Kidney (tissue), 13 donors: ENCODE measurements at regions not wholly inside any gene's neighbourhood (a gene's known extent, or its start where the extent isn't known, plus 50 kb on each side); places are given as distances from the start of the nearest gene placed in this dataset.

Source experiments
- DNase-seq, 5 donors: peaks; one replicate each; pipeline ENCODE4 v3.0.0-alpha.2; 2013 to 2020
- FAIRE-seq: peaks from 2 replicates; lab custom pipeline; 2012; peaks lifted over from hg19 to GRCh38; lab: Jason Lieb, UNC
- H3K27ac ChIP-seq, 2 donors: one replicate each; pipeline ENCODE4 v1.7.0; 2013; ENCODE audit warnings: low read depth in 2 of 2, low read length in 2 of 2, inconsistent platforms in 1 of 2
- H3K27me3 ChIP-seq: one replicate; pipeline ENCODE4 v1.7.1; 2013; ENCODE audit warnings: low read length, inconsistent platforms; ENCODE audit not compliant: control insufficient read depth, insufficient read depth
- H3K36me3 ChIP-seq, 3 donors: one replicate each; pipeline versions ENCODE4 v1.7.0 to v1.7.1; 2013; ENCODE audit warnings: low read length in 3 of 3, control low read depth in 1 of 3, inconsistent platforms in 1 of 3; ENCODE audit not compliant: insufficient read depth in 3 of 3, control insufficient read depth in 2 of 3
- H3K4me1 ChIP-seq, 3 donors: one replicate each; pipeline versions ENCODE4 v1.7.0 to v1.7.1; 2013; ENCODE audit warnings: low read length in 3 of 3, inconsistent platforms in 1 of 3, low read depth in 1 of 3; ENCODE audit not compliant: control insufficient read depth in 2 of 3, insufficient read depth in 2 of 3
- H3K4me3 ChIP-seq, 3 donors: one replicate each; pipeline versions ENCODE4 v1.7.0 to v1.8.1; 2013; ENCODE audit warnings: low read length in 3 of 3, control low read depth in 1 of 3, inconsistent platforms in 1 of 3
- H3K9ac ChIP-seq, 3 donors: one replicate each; pipeline versions ENCODE4 v1.7.0 to v1.7.1; 2013; ENCODE audit warnings: low read length in 3 of 3, control low read depth in 1 of 3, inconsistent platforms in 1 of 3
- H3K9me3 ChIP-seq, 3 donors: one replicate each; pipeline versions ENCODE4 v1.7.0 to v1.7.1; 2013; ENCODE audit warnings: low read length in 3 of 3, control low read depth in 1 of 3, inconsistent platforms in 1 of 3; ENCODE audit not compliant: control insufficient read depth in 2 of 3, insufficient read depth in 1 of 3
- CTCF ChIP-seq: IDR thresholded peaks from 3 replicates; pipeline ENCODE4 v1.5.1; 2012; ENCODE audit warnings: mild to moderate bottlenecking, moderate library complexity, borderline replicate concordance; ENCODE audit not compliant: insufficient read depth; ENCODE audit errors: extremely low read depth
- intact Hi-C: fragments of 100-400 bp; cut with DNase I; formaldehyde crosslinking; loops from one replicate; pipeline ENCODE4 v1.11.1; 2022
- donor health status: control.
- donor health status: control.
- donor health status: control.
- donor health status: control.
- donor health status: control.
- donor health status: DM: yes; HTN: yes; CAD: no.
- donor health status: Normal renal cell carcinoma (clear cell type).

GRCh38 chr4:79184476-79184875 is 141.4 kb downstream of the NAA11 start:
- FAIRE-seq (no peak), DNase-seq (peak in 3 of 5 donors; percentile 10 to 69 (median 44))
- Histone ChIP-seq H3K9ac (no peak overlapping the region), H3K4me3 (no peak overlapping the region), H3K27ac (no peak overlapping the region), H3K27me3 (no peaks in the 10 kb centered on the region), H3K36me3 (no peaks in the 10 kb centered on the region), H3K9me3 (no peaks in the 10 kb centered on the region), H3K4me1 (no peaks in the 10 kb centered on the region)
- no peak for TF ChIP-seq CTCF
- intact Hi-C loops, result no loop called here

DNA sequence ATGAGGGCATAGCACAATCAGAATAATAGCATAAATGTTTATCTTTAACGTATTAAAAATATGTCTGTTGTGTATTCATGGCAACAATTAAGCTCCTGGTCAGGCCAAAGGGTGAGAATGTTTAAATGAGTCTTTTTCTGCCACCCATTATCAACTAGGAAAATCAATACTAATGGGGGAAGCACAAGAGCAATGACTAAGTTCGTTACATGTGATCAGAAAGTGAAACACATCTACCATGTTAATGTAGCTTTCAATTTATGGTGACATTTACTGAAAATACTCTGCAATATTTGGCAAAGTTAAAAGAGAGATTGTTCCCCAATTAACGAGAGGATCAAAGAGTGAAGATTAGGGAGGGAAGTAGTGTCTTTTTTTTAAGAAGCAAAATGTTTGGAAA is 143.7 kb downstream of the NAA11 start:
- Histone ChIP-seq H3K9ac (no peak overlapping the region), H3K4me1 (no peaks in the 10 kb centered on the region), H3K36me3 (no peaks in the 10 kb centered on the region), H3K4me3 (no peak overlapping the region), H3K9me3 (no peaks in the 10 kb centered on the region), H3K27ac (no peak overlapping the region), H3K27me3 (no peaks in the 10 kb centered on the region)
- intact Hi-C loops, result no loop called here
- no peak for TF ChIP-seq CTCF
- no peak for DNase-seq
- no peak for FAIRE-seq

GRCh38 chr4:79181190-79181589 is 144.7 kb downstream of the NAA11 start:
- FAIRE-seq (no peak), DNase-seq (no peak)
- Histone ChIP-seq H3K9me3 (no peaks in the 10 kb centered on the region), H3K27ac (no peak overlapping the region), H3K9ac (no peak overlapping the region), H3K4me1 (no peaks in the 10 kb centered on the region), H3K27me3 (no peaks in the 10 kb centered on the region), H3K4me3 (no peak overlapping the region), H3K36me3 (no peaks in the 10 kb centered on the region)
- intact Hi-C loops, result no loop called here
- TF ChIP-seq CTCF, result no peak

DNA sequence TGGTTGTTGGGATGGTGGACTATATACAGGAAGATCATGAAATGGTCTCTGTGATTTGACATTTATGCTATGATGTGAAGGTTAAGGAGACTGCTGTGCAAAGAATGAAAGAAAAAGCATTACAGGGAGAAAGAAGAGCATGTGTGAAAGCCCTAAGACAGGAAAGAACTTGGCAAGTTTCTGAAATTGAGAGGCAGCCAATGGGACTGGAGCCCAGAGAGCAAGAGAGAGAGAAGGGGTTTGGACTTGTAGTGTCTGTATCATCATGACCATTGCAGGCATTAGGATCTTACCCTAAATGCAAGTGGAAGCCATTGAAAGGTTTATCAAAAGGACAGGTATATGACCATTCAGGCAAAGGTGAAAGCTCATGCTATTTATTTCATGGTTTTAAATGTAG is 147.1 kb downstream of the NAA11 start:
- DNase-seq (no peak), FAIRE-seq (no peak)
- TF ChIP-seq CTCF, result no peak
- no peak overlapping the region for H3K4me3 ChIP-seq
- no peaks in the 10 kb centered on the region for H3K27me3 ChIP-seq
- no peak overlapping the region for H3K27ac ChIP-seq
- intact Hi-C loops, result no loop called here
- H3K9ac ChIP-seq, result no peak overlapping the region
- no peaks in the 10 kb centered on the region for H3K9me3 ChIP-seq
- H3K4me1 ChIP-seq, result no peaks in the 10 kb centered on the region
- no peaks in the 10 kb centered on the region for H3K36me3 ChIP-seq
